ENCODE measurements at regions not wholly inside any gene's neighbourhood (a gene's known extent, or its start where the extent isn't known, plus 50 kb on each side); places are given as distances from the start of the nearest gene placed in this dataset.

DNA sequence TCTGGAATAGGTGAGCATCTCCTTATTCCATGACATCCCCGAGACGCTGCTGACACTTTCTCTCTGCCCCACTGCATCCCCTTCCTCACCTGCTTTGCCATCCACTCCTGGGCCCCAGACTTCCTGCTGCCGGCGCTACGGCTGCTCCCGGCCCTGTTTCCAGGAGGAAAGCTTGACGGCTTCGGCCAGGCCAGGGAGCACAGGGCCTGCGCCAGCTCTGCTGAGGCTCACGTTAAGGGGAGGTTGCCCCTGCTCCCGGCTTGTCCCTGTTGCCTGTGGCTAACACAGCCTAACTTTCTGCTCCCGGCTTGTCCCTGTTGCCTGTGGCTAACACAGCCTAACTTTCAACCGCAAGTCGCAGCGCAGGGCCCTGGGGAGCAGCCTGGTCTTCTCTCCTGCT is 177.3 kb upstream of the RGMA start:
- DNase-seq (ENCODE audit: low spot score in 2 of 2): no peak
- intact Hi-C loops (cut with DNase I; ENCODE audit: low total_unique reads): no loop called here
- no peak overlapping the region for H3K4me3 ChIP-seq (ENCODE audit: low read depth, poor library complexity, severe bottlenecking)
- 89 to 92% methylated on average over 14 of the region's 15 CpGs for WGBS, 2 donors
- no peak for TF ChIP-seq POLR2A (IDR thresholded peaks at IDR 0.05)
- TF ChIP-seq, protein P1, sequence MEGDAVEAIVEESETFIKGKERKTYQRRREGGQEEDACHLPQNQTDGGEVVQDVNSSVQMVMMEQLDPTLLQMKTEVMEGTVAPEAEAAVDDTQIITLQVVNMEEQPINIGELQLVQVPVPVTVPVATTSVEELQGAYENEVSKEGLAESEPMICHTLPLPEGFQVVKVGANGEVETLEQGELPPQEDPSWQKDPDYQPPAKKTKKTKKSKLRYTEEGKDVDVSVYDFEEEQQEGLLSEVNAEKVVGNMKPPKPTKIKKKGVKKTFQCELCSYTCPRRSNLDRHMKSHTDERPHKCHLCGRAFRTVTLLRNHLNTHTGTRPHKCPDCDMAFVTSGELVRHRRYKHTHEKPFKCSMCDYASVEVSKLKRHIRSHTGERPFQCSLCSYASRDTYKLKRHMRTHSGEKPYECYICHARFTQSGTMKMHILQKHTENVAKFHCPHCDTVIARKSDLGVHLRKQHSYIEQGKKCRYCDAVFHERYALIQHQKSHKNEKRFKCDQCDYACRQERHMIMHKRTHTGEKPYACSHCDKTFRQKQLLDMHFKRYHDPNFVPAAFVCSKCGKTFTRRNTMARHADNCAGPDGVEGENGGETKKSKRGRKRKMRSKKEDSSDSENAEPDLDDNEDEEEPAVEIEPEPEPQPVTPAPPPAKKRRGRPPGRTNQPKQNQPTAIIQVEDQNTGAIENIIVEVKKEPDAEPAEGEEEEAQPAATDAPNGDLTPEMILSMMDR (IDR thresholded peaks at IDR 0.05): no peak

DNA sequence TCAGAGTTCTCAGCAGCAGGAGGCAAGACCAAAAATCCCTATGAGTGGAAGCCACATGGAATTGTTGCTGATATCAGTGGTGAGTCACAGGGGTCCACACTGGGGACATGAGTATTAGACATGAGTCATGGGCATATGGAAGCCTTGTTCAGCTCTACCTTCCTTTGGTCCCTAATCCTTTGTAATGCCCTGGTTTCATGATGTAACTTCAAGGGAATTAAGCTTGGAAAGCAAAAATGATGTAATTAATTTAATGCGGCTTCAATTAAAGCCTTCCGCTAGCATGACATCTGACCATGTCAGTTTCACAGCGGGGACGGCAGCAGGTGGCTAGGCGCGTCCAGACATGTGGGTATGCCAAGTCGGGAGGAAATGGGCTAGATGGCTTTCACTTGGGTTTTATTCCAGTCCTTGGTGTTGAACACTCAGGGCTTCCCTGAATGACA is 176.1 kb upstream of the RGMA start:
- no peak for DNase-seq (ENCODE audit: low spot score in 2 of 2)
- intact Hi-C loops (cut with DNase I; ENCODE audit: low total_unique reads): no loop called here
- no peak for TF ChIP-seq POLR2A (IDR thresholded peaks at IDR 0.05)
- WGBS, 2 donors: 68 to 84% methylated on average over 7 of the region's 7 CpGs
- H3K4me3 ChIP-seq (ENCODE audit: low read depth, poor library complexity, severe bottlenecking): no peak overlapping the region

DNA sequence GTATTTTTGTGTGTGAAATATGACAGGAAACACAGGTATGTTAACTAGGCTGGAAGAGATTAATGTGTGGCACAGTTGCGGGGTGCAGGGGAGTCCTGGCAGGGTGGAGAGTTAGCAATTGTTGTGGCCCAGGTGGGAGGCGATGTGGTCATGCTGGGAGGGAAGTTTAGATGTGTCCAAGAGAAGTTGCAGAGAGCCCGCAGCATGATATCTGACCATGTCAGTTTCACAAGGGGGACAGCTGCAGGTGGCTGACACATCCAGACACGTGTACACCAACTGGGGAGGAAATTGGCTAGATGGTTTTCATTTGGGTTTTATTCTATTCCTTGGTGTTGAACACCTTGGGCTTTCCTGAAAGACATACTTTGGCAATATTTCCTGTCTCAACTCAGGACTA is 172.8 kb upstream of the RGMA start:
- DNase-seq (ENCODE audit: low spot score in 2 of 2): no peak
- no peak overlapping the region for H3K4me3 ChIP-seq (ENCODE audit: low read depth, poor library complexity, severe bottlenecking)
- TF ChIP-seq POLR2A (IDR thresholded peaks at IDR 0.05): no peak
- TF ChIP-seq, protein P1 (IDR thresholded peaks at IDR 0.05): no peak
- intact Hi-C loops (cut with DNase I; ENCODE audit: low total_unique reads): no loop called here
- WGBS, 2 donors: 80 to 82% methylated on average over 4 of the region's 4 CpGs

DNA sequence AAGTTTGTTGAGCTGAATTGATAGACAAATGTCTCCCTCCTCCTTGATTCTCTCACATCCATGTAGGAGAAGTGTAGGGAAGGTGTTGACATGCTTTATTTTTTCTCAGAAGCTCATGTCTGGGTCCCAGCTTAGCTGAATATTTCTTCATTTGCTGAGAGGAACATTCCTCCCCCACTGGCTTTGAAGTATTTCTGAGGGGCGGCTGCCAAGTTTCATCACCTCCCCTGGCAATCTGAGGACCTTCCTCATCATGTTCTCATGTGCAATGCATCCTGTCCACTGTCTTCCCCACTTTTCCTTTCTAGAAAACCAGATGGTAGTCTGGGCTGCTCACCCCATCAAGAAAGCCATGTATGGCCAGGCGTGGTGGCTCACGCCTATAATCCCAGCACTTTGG is 168.9 kb upstream of the RGMA start:
- intact Hi-C loops (cut with DNase I; ENCODE audit: low total_unique reads): no loop called here
- TF ChIP-seq, protein P1 (IDR thresholded peaks at IDR 0.05): no peak
- TF ChIP-seq POLR2A (IDR thresholded peaks at IDR 0.05): no peak
- H3K4me3 ChIP-seq (ENCODE audit: low read depth, poor library complexity, severe bottlenecking): no peak overlapping the region
- DNase-seq (ENCODE audit: low spot score in 2 of 2): no peak
- WGBS, 2 donors: 82% methylated on average over 3 of the region's 3 CpGs

DNA sequence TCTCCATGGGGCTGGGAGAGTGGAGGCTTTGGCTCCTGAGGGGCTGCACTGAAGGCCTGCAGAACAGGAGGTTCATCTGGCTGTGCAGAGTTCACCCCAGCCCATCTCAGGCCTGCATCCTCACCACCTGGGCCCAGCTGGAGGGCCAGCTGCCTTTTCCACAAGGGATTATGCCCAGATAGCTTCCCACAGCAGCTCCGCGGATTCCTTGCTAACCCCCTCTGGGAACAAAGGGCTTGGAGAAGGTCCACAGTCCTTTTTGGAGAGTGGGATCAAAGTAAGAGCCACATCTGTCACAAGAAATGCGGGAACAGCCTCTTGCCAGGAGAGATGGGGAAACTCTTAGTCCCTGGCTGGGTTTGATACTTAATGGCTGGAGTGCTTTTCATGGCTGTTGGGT is 164.7 kb upstream of the RGMA start:
- no peak for DNase-seq (ENCODE audit: low spot score in 2 of 2)
- TF ChIP-seq, protein P1 (IDR thresholded peaks at IDR 0.05): no peak
- no peak for TF ChIP-seq POLR2A (IDR thresholded peaks at IDR 0.05)
- intact Hi-C loops (cut with DNase I; ENCODE audit: low total_unique reads): no loop called here
- WGBS, 2 donors: 68 to 82% methylated on average over 3 of the region's 3 CpGs
- no peak overlapping the region for H3K4me3 ChIP-seq (ENCODE audit: low read depth, poor library complexity, severe bottlenecking)

DNA sequence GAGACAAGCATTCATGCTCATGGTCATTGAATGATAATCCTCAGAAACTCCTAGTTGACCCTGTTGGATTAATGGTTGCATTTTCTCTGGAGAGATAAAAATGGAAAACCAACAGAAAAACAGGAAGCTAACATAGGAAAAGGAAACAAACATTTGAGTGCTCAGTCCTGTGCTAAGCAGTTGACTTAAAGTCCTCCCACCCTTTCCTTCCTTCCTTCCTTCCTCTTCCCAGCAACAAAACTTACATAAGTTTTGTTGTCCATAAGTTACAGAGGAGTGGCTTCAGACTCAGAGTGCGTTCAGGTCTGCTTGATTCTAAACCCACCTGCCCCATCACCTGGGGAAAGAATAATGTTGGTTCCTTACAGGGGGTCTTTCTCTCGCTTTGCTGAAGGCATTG is 163.8 kb upstream of the RGMA start:
- no peak for TF ChIP-seq POLR2A (IDR thresholded peaks at IDR 0.05)
- TF ChIP-seq, protein P1 (IDR thresholded peaks at IDR 0.05): no peak
- H3K4me3 ChIP-seq (ENCODE audit: low read depth, poor library complexity, severe bottlenecking): no peak overlapping the region
- WGBS, 2 donors: 77% methylated on average over 2 of the region's 2 CpGs
- intact Hi-C loops (cut with DNase I; ENCODE audit: low total_unique reads): no loop called here
- DNase-seq (ENCODE audit: low spot score in 2 of 2): no peak
